WTC11 (cell line): ENCODE measurements at regions not wholly inside any gene's neighbourhood (a gene's known extent, or its start where the extent isn't known, plus 50 kb on each side); places are given as distances from the start of the nearest gene placed in this dataset.

Experiments
- FOXJ3 ChIP-seq: sonication (generic); formaldehyde crosslinking; IDR thresholded peaks from 2 replicates; pipeline ENCODE4 v1.9.0; 2021; ENCODE audit warnings: missing genetic modification reagents, mild to moderate bottlenecking, borderline replicate concordance
- FOXK1 ChIP-seq: sonication (generic); formaldehyde crosslinking; IDR thresholded peaks from 2 replicates; pipeline ENCODE4 v1.8.0; 2022; ENCODE audit warnings: mild to moderate bottlenecking, moderate library complexity, missing genetic modification reagents
- FOXP4 ChIP-seq: sonication (generic); formaldehyde crosslinking; IDR thresholded peaks from 2 replicates; pipeline ENCODE4 v1.8.0; 2022; ENCODE audit warnings: mild to moderate bottlenecking, missing genetic modification reagents
- IRF2 ChIP-seq: sonication (generic); formaldehyde crosslinking; IDR thresholded peaks from 2 replicates; pipeline ENCODE4 v1.8.0; 2022; ENCODE audit warnings: low read depth, missing genetic modification reagents, borderline replicate concordance
- KAT7 ChIP-seq: sonication (generic); formaldehyde crosslinking; IDR thresholded peaks from 2 replicates; pipeline ENCODE4 v1.8.1; 2023; ENCODE audit warnings: missing genetic modification reagents, mild to moderate bottlenecking, borderline replicate concordance
- NFE2L1 ChIP-seq: sonication (generic); formaldehyde crosslinking; IDR thresholded peaks from 2 replicates; pipeline ENCODE4 v1.8.1; 2023; ENCODE audit warnings: missing genetic modification reagents
- NFYB ChIP-seq: sonication (generic); formaldehyde crosslinking; conservative IDR thresholded peaks from 2 replicates; pipeline ENCODE4 v1.8.0; 2022; ENCODE audit warnings: low read depth, missing genetic modification reagents
- TCF7 ChIP-seq: sonication (generic); formaldehyde crosslinking; IDR thresholded peaks from 2 replicates; pipeline ENCODE4 v1.8.0; 2022; ENCODE audit warnings: mild to moderate bottlenecking, low read depth, missing genetic modification reagents, moderate library complexity
- TF ChIP-seq, protein P1 (sequence below): fragments of 200-600 bp; IDR thresholded peaks from 2 replicates; pipeline ENCODE4 v1.8.0; 2022; ENCODE audit warnings: antibody characterized with exemption
- TF ChIP-seq, protein P2 (sequence below): fragments of 250-450 bp; sonication (Bioruptor Pico); IDR thresholded peaks from 2 replicates; pipeline ENCODE4 v1.8.0; 2021; ENCODE audit warnings: mild to moderate bottlenecking
- TF ChIP-seq, protein P3 (sequence below): sonication (generic); formaldehyde crosslinking; IDR thresholded peaks from 2 replicates; pipeline ENCODE4 v1.8.1; 2022; ENCODE audit warnings: mild to moderate bottlenecking, moderate library complexity, missing genetic modification reagents
- TF ChIP-seq, protein P4 (sequence below): sonication (generic); formaldehyde crosslinking; IDR thresholded peaks from 2 replicates; pipeline ENCODE4 v1.8.1; 2023; ENCODE audit warnings: mild to moderate bottlenecking, missing genetic modification reagents, moderate library complexity
- TF ChIP-seq, protein P5 (sequence below): sonication (generic); formaldehyde crosslinking; IDR thresholded peaks from 2 replicates; pipeline ENCODE4 v1.8.1; 2022; ENCODE audit warnings: mild to moderate bottlenecking, missing genetic modification reagents, moderate library complexity, borderline replicate concordance
- TF ChIP-seq, protein P6 (sequence below): fragments of 250-450 bp; sonication (Bioruptor Pico); IDR thresholded peaks from 2 replicates; pipeline ENCODE4 v2.1.2; 2022; ENCODE audit warnings: mild to moderate bottlenecking, moderate library complexity

GRCh38 chr2:208546107-208546506 is 139.5 kb downstream of the PTH2R start:
- TF ChIP-seq, protein P1, sequence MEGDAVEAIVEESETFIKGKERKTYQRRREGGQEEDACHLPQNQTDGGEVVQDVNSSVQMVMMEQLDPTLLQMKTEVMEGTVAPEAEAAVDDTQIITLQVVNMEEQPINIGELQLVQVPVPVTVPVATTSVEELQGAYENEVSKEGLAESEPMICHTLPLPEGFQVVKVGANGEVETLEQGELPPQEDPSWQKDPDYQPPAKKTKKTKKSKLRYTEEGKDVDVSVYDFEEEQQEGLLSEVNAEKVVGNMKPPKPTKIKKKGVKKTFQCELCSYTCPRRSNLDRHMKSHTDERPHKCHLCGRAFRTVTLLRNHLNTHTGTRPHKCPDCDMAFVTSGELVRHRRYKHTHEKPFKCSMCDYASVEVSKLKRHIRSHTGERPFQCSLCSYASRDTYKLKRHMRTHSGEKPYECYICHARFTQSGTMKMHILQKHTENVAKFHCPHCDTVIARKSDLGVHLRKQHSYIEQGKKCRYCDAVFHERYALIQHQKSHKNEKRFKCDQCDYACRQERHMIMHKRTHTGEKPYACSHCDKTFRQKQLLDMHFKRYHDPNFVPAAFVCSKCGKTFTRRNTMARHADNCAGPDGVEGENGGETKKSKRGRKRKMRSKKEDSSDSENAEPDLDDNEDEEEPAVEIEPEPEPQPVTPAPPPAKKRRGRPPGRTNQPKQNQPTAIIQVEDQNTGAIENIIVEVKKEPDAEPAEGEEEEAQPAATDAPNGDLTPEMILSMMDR = no peak
- TF ChIP-seq FOXJ3 (CRISPR knock-in tag) (no peak), TCF7 (CRISPR knock-in tag) (no peak), FOXP4 (CRISPR knock-in tag) (no peak), IRF2 (CRISPR knock-in tag) (no peak), FOXK1 (no peak), NFE2L1 (CRISPR knock-in tag) (no peak), NFYB (CRISPR knock-in tag) (no peak), KAT7 (CRISPR knock-in tag) (no peak)
- TF ChIP-seq, protein P2, sequence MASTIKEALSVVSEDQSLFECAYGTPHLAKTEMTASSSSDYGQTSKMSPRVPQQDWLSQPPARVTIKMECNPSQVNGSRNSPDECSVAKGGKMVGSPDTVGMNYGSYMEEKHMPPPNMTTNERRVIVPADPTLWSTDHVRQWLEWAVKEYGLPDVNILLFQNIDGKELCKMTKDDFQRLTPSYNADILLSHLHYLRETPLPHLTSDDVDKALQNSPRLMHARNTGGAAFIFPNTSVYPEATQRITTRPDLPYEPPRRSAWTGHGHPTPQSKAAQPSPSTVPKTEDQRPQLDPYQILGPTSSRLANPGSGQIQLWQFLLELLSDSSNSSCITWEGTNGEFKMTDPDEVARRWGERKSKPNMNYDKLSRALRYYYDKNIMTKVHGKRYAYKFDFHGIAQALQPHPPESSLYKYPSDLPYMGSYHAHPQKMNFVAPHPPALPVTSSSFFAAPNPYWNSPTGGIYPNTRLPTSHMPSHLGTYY = no peak
- TF ChIP-seq, protein P3, sequence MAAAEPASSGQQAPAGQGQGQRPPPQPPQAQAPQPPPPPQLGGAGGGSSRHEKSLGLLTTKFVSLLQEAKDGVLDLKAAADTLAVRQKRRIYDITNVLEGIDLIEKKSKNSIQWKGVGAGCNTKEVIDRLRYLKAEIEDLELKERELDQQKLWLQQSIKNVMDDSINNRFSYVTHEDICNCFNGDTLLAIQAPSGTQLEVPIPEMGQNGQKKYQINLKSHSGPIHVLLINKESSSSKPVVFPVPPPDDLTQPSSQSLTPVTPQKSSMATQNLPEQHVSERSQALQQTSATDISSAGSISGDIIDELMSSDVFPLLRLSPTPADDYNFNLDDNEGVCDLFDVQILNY (CRISPR knock-in tag) = no peak
- TF ChIP-seq, protein P4, sequence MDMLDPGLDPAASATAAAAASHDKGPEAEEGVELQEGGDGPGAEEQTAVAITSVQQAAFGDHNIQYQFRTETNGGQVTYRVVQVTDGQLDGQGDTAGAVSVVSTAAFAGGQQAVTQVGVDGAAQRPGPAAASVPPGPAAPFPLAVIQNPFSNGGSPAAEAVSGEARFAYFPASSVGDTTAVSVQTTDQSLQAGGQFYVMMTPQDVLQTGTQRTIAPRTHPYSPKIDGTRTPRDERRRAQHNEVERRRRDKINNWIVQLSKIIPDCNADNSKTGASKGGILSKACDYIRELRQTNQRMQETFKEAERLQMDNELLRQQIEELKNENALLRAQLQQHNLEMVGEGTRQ (CRISPR knock-in tag) = no peak
- TF ChIP-seq, protein P5, sequence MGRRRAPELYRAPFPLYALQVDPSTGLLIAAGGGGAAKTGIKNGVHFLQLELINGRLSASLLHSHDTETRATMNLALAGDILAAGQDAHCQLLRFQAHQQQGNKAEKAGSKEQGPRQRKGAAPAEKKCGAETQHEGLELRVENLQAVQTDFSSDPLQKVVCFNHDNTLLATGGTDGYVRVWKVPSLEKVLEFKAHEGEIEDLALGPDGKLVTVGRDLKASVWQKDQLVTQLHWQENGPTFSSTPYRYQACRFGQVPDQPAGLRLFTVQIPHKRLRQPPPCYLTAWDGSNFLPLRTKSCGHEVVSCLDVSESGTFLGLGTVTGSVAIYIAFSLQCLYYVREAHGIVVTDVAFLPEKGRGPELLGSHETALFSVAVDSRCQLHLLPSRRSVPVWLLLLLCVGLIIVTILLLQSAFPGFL = no peak
- TF ChIP-seq, protein P6, sequence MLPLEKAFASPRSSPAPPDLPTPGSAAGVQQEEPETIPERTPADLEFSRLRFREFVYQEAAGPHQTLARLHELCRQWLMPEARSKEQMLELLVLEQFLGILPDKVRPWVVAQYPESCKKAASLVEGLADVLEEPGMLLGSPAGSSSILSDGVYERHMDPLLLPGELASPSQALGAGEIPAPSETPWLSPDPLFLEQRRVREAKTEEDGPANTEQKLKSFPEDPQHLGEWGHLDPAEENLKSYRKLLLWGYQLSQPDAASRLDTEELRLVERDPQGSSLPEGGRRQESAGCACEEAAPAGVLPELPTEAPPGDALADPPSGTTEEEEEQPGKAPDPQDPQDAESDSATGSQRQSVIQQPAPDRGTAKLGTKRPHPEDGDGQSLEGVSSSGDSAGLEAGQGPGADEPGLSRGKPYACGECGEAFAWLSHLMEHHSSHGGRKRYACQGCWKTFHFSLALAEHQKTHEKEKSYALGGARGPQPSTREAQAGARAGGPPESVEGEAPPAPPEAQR (CRISPR knock-in tag) = no peak
